H1 (cell line): ENCODE measurements at regions not wholly inside any gene's neighbourhood (a gene's known extent, or its start where the extent isn't known, plus 50 kb on each side); places are given as distances from the start of the nearest gene placed in this dataset.

Source experiments
- CTCF ChIA-PET: fragments of 300-600 bp; sonication (Branson Sonifier 250); formaldehyde crosslinking; loops from one replicate; lab custom pipeline; 2021; ENCODE audit not compliant: partially characterized antibody; lab: Charles Lee
- POLR2A ChIA-PET: fragments of 300-600 bp; sonication (Branson Sonifier 250); formaldehyde crosslinking; loops from one replicate; lab custom pipeline; 2021; ENCODE audit warnings: inconsistent platforms; ENCODE audit not compliant: partially characterized antibody; lab: Charles Lee
- DNase-seq, 2 experiments: peaks; one replicate each; pipeline versions ENCODE4 v3.0.0 to v3.0.0-alpha.2; 2010 to 2022; ENCODE audit warnings: low spot score in 2 of 2, low read depth in 1 of 2, mixed read lengths in 1 of 2
- FAIRE-seq: peaks from 2 replicates; lab custom pipeline; 2011; peaks lifted over from hg19 to GRCh38; lab: Jason Lieb, UNC
- H2AFZ ChIP-seq: 2 replicates; pipeline ENCODE4 v1.8.1; 2012; ENCODE audit warnings: low read length, inconsistent platforms
- H2AK5ac ChIP-seq: 2 replicates; pipeline ENCODE4 v1.6.1; 2013; ENCODE audit warnings: low read depth, low read length
- H2BK120ac ChIP-seq: replicated peaks from 2 replicates; pipeline ENCODE3; 2013; ENCODE audit warnings: low read depth, low read length, inconsistent platforms
- H2BK12ac ChIP-seq: 2 replicates; pipeline ENCODE4 v1.6.1; 2013; ENCODE audit warnings: low read depth, low read length
- H2BK15ac ChIP-seq: 2 replicates; pipeline ENCODE4 v1.6.1; 2013; ENCODE audit warnings: low read length
- H2BK20ac ChIP-seq: 2 replicates; pipeline ENCODE4 v1.6.1; 2013; ENCODE audit warnings: low read length
- H2BK5ac ChIP-seq: 2 replicates; pipeline ENCODE4 v1.6.1; 2013; ENCODE audit warnings: low read depth, low read length
- H3K14ac ChIP-seq: 2 replicates; pipeline ENCODE4 v1.6.1; 2013; ENCODE audit warnings: inconsistent platforms; ENCODE audit not compliant: insufficient read length
- H3K18ac ChIP-seq: 2 replicates; pipeline ENCODE4 v1.6.1; 2013; ENCODE audit warnings: low read length; ENCODE audit errors: extremely low read depth
- H3K23ac ChIP-seq: 2 replicates; pipeline ENCODE4 v1.6.1; 2013; ENCODE audit warnings: inconsistent platforms; ENCODE audit not compliant: insufficient read length
- H3K23me2 ChIP-seq: 2 replicates; pipeline ENCODE4 v1.6.1; 2013; ENCODE audit warnings: low read depth, low read length
- H3K27ac ChIP-seq: 2 replicates; pipeline ENCODE4 v1.6.1; 2011; ENCODE audit warnings: low read depth, low read length, inconsistent platforms
- H3K27me3 ChIP-seq, 4 experiments: replicated peaks in 1 of 4; 1 replicate in 1 of 4; 2 replicates in 3 of 4; pipeline versions ENCODE4 v1.6.1 to v1.8.1; 2011 to 2013; ENCODE audit warnings: low read length in 3 of 4, mild to moderate bottlenecking in 3 of 4, inconsistent platforms in 2 of 4, mixed read lengths in 2 of 4, moderate library complexity in 1 of 4; ENCODE audit not compliant: control insufficient read depth in 3 of 4, insufficient read depth in 3 of 4; ENCODE audit errors: extremely low read depth in 1 of 4
- H3K36me3 ChIP-seq, 4 experiments: 2 replicates each; pipeline versions ENCODE4 v1.6.1 to v1.8.1; 2011 to 2013; ENCODE audit warnings: mild to moderate bottlenecking in 4 of 4, low read length in 3 of 4, moderate library complexity in 2 of 4, control low read depth in 1 of 4, inconsistent platforms in 1 of 4; ENCODE audit not compliant: insufficient read depth in 4 of 4, control insufficient read depth in 2 of 4
- H3K4ac ChIP-seq: replicated peaks from 2 replicates; pipeline ENCODE3; 2013; ENCODE audit warnings: low read length, low read depth, mixed read lengths, inconsistent platforms; ENCODE audit not compliant: insufficient read length
- H3K4me1 ChIP-seq, 4 experiments: replicated peaks in 1 of 4; 1 replicate in 1 of 4; 2 replicates in 3 of 4; pipeline versions ENCODE4 v1.6.1 to v1.8.1; 2011 to 2013; ENCODE audit warnings: low read length in 3 of 4, inconsistent platforms in 2 of 4, mixed read lengths in 1 of 4; ENCODE audit not compliant: insufficient read depth in 4 of 4, control insufficient read depth in 3 of 4
- H3K4me2 ChIP-seq, 2 experiments: 2 replicates each; pipeline versions ENCODE4 v1.6.1 to v1.8.1; 2011 to 2013; ENCODE audit warnings: low read depth in 2 of 2, low read length in 2 of 2, control low read depth in 1 of 2, inconsistent platforms in 1 of 2, mild to moderate bottlenecking in 1 of 2; ENCODE audit not compliant: insufficient read depth in 1 of 2
- H3K4me3 ChIP-seq, 4 experiments: fragments of 200-600, 300-600 bp in 1 of 4; sonication (generic), shearing (Covaris generic), sonication (Bioruptor Twin) in 1 of 4; 2 replicates each; pipeline versions ENCODE4 v1.5.1 to v1.8.1; 2011 to 2016; ENCODE audit warnings: low read length in 4 of 4, low read depth in 3 of 4, control low read depth in 2 of 4, inconsistent platforms in 2 of 4, mild to moderate bottlenecking in 2 of 4, mixed read lengths in 1 of 4, moderate library complexity in 1 of 4; ENCODE audit not compliant: insufficient read depth in 2 of 4; ENCODE audit errors: extremely low read depth in 1 of 4
- H3K56ac ChIP-seq: replicated peaks from 2 replicates; pipeline ENCODE3; 2013; ENCODE audit warnings: low read depth, mild to moderate bottlenecking, mixed read lengths, low read length, inconsistent platforms; ENCODE audit not compliant: insufficient read length
- H3K79me1 ChIP-seq: 2 replicates; pipeline ENCODE4 v1.6.1; 2013; ENCODE audit warnings: low read depth, low read length, control low read depth
- H3K79me2 ChIP-seq, 2 experiments: 2 replicates each; pipeline versions ENCODE4 v1.6.1 to v1.8.1; 2012 to 2013; ENCODE audit warnings: low read length in 2 of 2, mild to moderate bottlenecking in 2 of 2, inconsistent platforms in 1 of 2; ENCODE audit not compliant: insufficient read depth in 2 of 2, control insufficient read depth in 1 of 2
- H3K9ac ChIP-seq, 4 experiments: replicated peaks in 1 of 4; 1 replicate in 1 of 4; 2 replicates in 3 of 4; pipeline versions ENCODE4 v1.6.1 to v1.8.1; 2011 to 2013; ENCODE audit warnings: low read depth in 3 of 4, low read length in 3 of 4, control low read depth in 2 of 4, mild to moderate bottlenecking in 2 of 4, moderate library complexity in 2 of 4, inconsistent platforms in 1 of 4; ENCODE audit errors: extremely low read depth in 1 of 4
- H3K9me3 ChIP-seq, 2 experiments: 2 replicates each; pipeline versions ENCODE4 v1.6.1 to v1.8.1; 2012 to 2013; ENCODE audit warnings: mild to moderate bottlenecking in 2 of 2, moderate library complexity in 2 of 2, control low read depth in 1 of 2, inconsistent platforms in 1 of 2, low read depth in 1 of 2, low read length in 1 of 2, mixed read lengths in 1 of 2; ENCODE audit not compliant: insufficient read depth in 2 of 2
- H4K20me1 ChIP-seq, 2 experiments: replicated peaks in 1 of 2; 2 replicates each; pipeline versions ENCODE3 to v1.8.1; 2011 to 2013; ENCODE audit warnings: inconsistent platforms in 2 of 2, low read length in 2 of 2, mild to moderate bottlenecking in 1 of 2; ENCODE audit not compliant: insufficient read depth in 2 of 2, control insufficient read depth in 1 of 2
- H4K5ac ChIP-seq: 2 replicates; pipeline ENCODE4 v1.6.1; 2013; ENCODE audit warnings: low read length, low read depth, mixed read lengths, inconsistent platforms; ENCODE audit not compliant: insufficient read length
- H4K8ac ChIP-seq: 2 replicates; pipeline ENCODE4 v1.8.0; 2013; ENCODE audit warnings: mild to moderate bottlenecking, moderate library complexity, low read length, inconsistent platforms; ENCODE audit not compliant: insufficient read depth; ENCODE audit errors: extremely low read depth
- H4K91ac ChIP-seq: replicated peaks from 2 replicates; pipeline ENCODE3; 2013; ENCODE audit warnings: low read length, mixed read lengths, inconsistent platforms; ENCODE audit not compliant: insufficient read length
- KDM4A ChIP-seq: IDR thresholded peaks from one replicate; pipeline ENCODE4 v1.7.1; 2012; ENCODE audit warnings: low read depth, mild to moderate bottlenecking, moderate library complexity, low read length, inconsistent platforms; ENCODE audit not compliant: severe bottlenecking
- WGBS, 2 experiments: shearing (Covaris generic) in 1 of 2; methylation state at CpG; one replicate each; pipeline versions ENCODE4 v1.1.6 to v1.1.7; 2013 to 2015; ENCODE audit warnings: low lambda C conversion rate in 2 of 2, mixed read lengths in 2 of 2, inconsistent platforms in 1 of 2, low coverage in 1 of 2, missing lambda C conversion rate in 1 of 2; ENCODE audit not compliant: insufficient replicate concordance in 2 of 2, insufficient coverage in 1 of 2, insufficient read length in 1 of 2; ENCODE audit errors: extremely low coverage in 1 of 2, missing lambda C conversion rate in 1 of 2; 5-methylcytosine and 5-hydroxymethylcytosine counted together
- TF ChIP-seq, protein P1 (sequence below): IDR thresholded peaks from 2 replicates; pipeline ENCODE4 v1.6.1; 2012; ENCODE audit warnings: inconsistent platforms

DNA sequence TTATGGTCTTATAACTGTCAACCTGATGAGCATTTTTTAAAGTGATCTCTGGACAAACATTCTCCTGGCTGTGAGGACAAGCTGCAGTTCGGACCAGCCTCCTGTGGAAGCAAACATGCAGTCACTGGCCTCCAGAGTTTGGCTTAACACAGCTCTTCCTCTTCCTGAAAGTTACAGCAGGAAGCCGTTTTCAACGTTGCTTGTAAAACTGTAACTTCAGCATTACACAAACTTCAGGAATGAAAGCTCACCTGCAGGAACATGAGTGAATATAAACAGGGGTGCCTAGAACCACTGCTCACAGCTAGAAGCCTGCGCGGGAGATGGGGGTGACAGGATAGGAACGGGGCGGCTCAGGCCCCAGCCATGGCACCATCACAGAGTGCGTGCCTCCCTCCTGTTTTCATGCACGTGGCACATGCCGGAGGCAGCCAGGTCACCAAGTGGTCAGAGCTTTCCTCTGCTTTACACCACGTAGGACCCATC is 292.9 kb upstream of the PITRM1 start:
- H3K18ac ChIP-seq: no peak overlapping the region
- FAIRE-seq (no peak), DNase-seq (no peak)
- peaks cover 0 to 4% (median 2%) of the 10 kb centered on the region in 4 experiments; a peak in 3 of 7 replicates for H3K4me1 ChIP-seq
- H3K27ac ChIP-seq: no peak overlapping the region
- no peaks in the 10 kb centered on the region for H3K9me3 ChIP-seq
- H2AFZ ChIP-seq: 0 out of 2 replicates have a peak overlapping the region, but pooled peaks have one; percentile 14
- WGBS, 2 experiments: 93% methylated on average over 11 of the region's 11 CpGs; no CpG with 5 or more reads in 1 of the 2 experiments
- no peaks in the 10 kb centered on the region for H3K23me2 ChIP-seq
- ChIA-PET POLR2A (no interaction called here), CTCF (interaction anchor here (0.6 to 1.3 kb wide), 4 partner anchors 13 to 47 kb away, joined by 3 to 4 read pairs (median 3); no protein-coding TSS in a partner anchor)
- H3K9ac ChIP-seq: no peak overlapping the region
- H2BK20ac ChIP-seq: no peak overlapping the region
- no peaks in the 10 kb centered on the region for H4K20me1 ChIP-seq
- H3K36me3 ChIP-seq: no peaks in the 10 kb centered on the region
- H2BK120ac ChIP-seq: no peak overlapping the region
- no peak overlapping the region for H2BK5ac ChIP-seq
- no peak overlapping the region for H3K56ac ChIP-seq
- H3K14ac ChIP-seq: no peak overlapping the region
- no peak overlapping the region for H3K4me3 ChIP-seq
- H3K23ac ChIP-seq: no peak overlapping the region
- peak overlapping the region; percentile 47 for H4K91ac ChIP-seq
- no peaks in the 10 kb centered on the region for H3K79me2 ChIP-seq
- H3K79me1 ChIP-seq: no peaks in the 10 kb centered on the region
- no peak overlapping the region for H4K5ac ChIP-seq
- no peak overlapping the region for H2AK5ac ChIP-seq
- H3K4ac ChIP-seq: no peak overlapping the region
- no peak overlapping the region for H2BK12ac ChIP-seq
- no peaks in the 10 kb centered on the region for H3K27me3 ChIP-seq
- H4K8ac ChIP-seq: no peak overlapping the region
- H3K4me2 ChIP-seq: no peak overlapping the region
- H2BK15ac ChIP-seq: no peak overlapping the region
- no peak for TF ChIP-seq KDM4A
- TF ChIP-seq, protein P1, sequence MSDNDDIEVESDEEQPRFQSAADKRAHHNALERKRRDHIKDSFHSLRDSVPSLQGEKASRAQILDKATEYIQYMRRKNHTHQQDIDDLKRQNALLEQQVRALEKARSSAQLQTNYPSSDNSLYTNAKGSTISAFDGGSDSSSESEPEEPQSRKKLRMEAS: 0 out of 2 replicates have a peak, but pooled peaks have one; percentile 16
